OCI-LY1 (cell line): ENCODE measurements at regions not wholly inside any gene's neighbourhood (a gene's known extent, or its start where the extent isn't known, plus 50 kb on each side); places are given as distances from the start of the nearest gene placed in this dataset.

Experiments used
- CTCF ChIP-seq: fragments of 200-600 bp; sonication (generic), shearing (Covaris generic); IDR thresholded peaks from 2 replicates; pipeline ENCODE4 v1.5.1; 2017; ENCODE audit warnings: mild to moderate bottlenecking, antibody characterized with exemption, low read length, moderate library complexity, mixed read lengths
- EZH2 ChIP-seq: fragments of 200-600 bp; sonication (generic), shearing (Covaris generic); IDR thresholded peaks from 2 replicates; pipeline ENCODE4 v1.8.0; 2017; ENCODE audit warnings: borderline replicate concordance, mixed run types, mild to moderate bottlenecking, antibody characterized with exemption, low read length, moderate library complexity, mixed read lengths

GRCh38 chr3:72474775-72475174 is 373.5 kb downstream of the SHQ1 start:
- TF ChIP-seq CTCF (no peak), EZH2 (no peak)
